ENCODE measurements at regions not wholly inside any gene's neighbourhood (a gene's known extent, or its start where the extent isn't known, plus 50 kb on each side); places are given as distances from the start of the nearest gene placed in this dataset.

DNA sequence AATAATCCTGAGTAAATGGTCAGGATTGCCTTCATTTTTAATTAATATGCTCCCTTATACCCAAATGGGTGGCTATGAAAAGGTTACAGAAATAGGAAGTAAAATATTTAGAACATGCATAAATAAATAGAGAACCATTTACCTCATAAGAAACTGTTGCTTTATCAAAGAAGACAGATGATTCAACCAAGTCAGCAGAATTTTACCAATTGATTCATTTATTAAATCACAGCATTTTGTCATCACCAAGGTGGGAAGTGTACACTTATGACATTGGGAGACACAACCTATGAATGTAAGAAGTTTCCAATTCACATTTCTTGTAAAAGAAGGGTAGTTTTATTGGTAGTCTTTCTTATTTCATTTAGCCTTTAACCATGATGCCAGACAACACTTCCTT, 870.3 kb upstream of the CHORDC1 start:
- Histone ChIP-seq H3K36me3 (replicated peaks; ENCODE audit: low read depth, low read length) (no peaks in the 10 kb centered on the region), H3K9me3 (ENCODE audit: insufficient read depth, low read length) (no peaks in the 10 kb centered on the region), H4K20me1 (ENCODE audit: insufficient read depth, low read length) (no peaks in the 10 kb centered on the region), H3K4me1 (ENCODE audit: low read length) (no peaks in the 10 kb centered on the region), H2AFZ (ENCODE audit: low read depth, low read length) (no peak overlapping the region), H3K4me3 (ENCODE audit: low read length) (no peak overlapping the region), H3K79me2 (ENCODE audit: low read length) (no peaks in the 10 kb centered on the region), H3K27me3 (ENCODE audit: low read depth, low read length) (no peaks in the 10 kb centered on the region), H3K9ac (ENCODE audit: low read length) (no peak overlapping the region), H3K4me2 (ENCODE audit: low read length) (no peak overlapping the region), H3K27ac (ENCODE audit: low read length) (no peak overlapping the region)
- TF ChIP-seq, protein P1, sequence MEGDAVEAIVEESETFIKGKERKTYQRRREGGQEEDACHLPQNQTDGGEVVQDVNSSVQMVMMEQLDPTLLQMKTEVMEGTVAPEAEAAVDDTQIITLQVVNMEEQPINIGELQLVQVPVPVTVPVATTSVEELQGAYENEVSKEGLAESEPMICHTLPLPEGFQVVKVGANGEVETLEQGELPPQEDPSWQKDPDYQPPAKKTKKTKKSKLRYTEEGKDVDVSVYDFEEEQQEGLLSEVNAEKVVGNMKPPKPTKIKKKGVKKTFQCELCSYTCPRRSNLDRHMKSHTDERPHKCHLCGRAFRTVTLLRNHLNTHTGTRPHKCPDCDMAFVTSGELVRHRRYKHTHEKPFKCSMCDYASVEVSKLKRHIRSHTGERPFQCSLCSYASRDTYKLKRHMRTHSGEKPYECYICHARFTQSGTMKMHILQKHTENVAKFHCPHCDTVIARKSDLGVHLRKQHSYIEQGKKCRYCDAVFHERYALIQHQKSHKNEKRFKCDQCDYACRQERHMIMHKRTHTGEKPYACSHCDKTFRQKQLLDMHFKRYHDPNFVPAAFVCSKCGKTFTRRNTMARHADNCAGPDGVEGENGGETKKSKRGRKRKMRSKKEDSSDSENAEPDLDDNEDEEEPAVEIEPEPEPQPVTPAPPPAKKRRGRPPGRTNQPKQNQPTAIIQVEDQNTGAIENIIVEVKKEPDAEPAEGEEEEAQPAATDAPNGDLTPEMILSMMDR (IDR thresholded peaks at IDR 0.05; ENCODE audit: low read depth, low read length): no peak
- no peak for TF ChIP-seq EZH2phosphoT487 (IDR thresholded peaks at IDR 0.05; ENCODE audit: low read depth)

DNA sequence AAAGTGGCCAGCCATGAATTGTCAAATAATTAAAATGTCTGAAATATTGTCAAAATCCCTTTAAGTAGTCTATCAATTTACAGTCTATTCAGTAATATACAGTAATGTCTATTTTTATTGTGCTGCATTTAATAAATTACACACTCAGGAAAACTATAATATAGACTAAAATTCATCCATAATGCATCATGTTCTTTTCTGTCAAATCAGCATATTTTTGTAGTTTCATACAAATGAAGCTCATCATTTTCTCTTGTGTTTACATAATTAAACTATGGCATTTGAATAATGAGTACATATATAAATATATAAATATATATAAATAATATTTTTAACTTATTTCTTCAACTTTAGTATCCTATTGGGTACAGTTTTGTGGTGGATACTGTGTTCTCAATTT, 868.7 kb upstream of the CHORDC1 start:
- TF ChIP-seq, protein P1 (IDR thresholded peaks at IDR 0.05; ENCODE audit: low read depth, low read length): no peak
- no peak for TF ChIP-seq EZH2phosphoT487 (IDR thresholded peaks at IDR 0.05; ENCODE audit: low read depth)

DNA sequence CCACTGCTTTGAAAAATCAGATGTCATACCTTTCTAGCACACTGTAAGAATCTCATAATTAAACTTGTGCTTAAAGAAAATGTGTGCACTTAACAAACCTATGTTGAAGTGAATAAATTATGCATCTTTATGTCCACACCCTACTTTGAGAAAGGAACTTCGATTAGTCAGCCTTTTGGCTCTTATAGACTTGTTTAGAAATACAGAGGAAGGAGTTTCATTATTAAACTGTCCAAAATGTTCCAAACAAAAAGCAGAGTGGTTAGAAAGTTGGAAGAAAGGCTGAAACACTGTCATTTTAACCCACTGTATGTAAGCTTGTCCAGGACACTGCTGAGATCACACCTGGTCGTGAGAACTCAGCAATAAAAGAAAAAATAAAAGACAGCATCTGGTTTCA, 863.2 kb upstream of the CHORDC1 start:
- TF ChIP-seq, protein P1 (IDR thresholded peaks at IDR 0.05; ENCODE audit: low read depth, low read length): no peak
- TF ChIP-seq EZH2phosphoT487 (IDR thresholded peaks at IDR 0.05; ENCODE audit: low read depth): no peak
- Histone ChIP-seq H3K27me3 (ENCODE audit: low read depth, low read length) (no peaks in the 10 kb centered on the region), H3K9ac (ENCODE audit: low read length) (no peak overlapping the region), H3K36me3 (replicated peaks; ENCODE audit: low read depth, low read length) (peaks cover 2% of the 10 kb centered on the region), H2AFZ (ENCODE audit: low read depth, low read length) (no peak overlapping the region), H3K4me3 (ENCODE audit: low read length) (no peak overlapping the region), H3K4me1 (ENCODE audit: low read length) (peaks cover 11% of the 10 kb centered on the region; the same call in 1 of the 2 replicates), H3K27ac (ENCODE audit: low read length) (no peak overlapping the region), H4K20me1 (ENCODE audit: insufficient read depth, low read length) (no peaks in the 10 kb centered on the region), H3K79me2 (ENCODE audit: low read length) (no peaks in the 10 kb centered on the region), H3K9me3 (ENCODE audit: insufficient read depth, low read length) (0 out of 2 replicates have a peak, but pooled peaks cover 3% of the 10 kb centered on the region), H3K4me2 (ENCODE audit: low read length) (no peak overlapping the region)

More for the DNA sequence above, 868.7 kb upstream of the CHORDC1 start:
- Histone ChIP-seq H2AFZ (ENCODE audit: low read depth, low read length) (no peak overlapping the region), H3K27ac (ENCODE audit: low read length) (no peak overlapping the region), H3K4me2 (ENCODE audit: low read length) (no peak overlapping the region), H3K4me3 (ENCODE audit: low read length) (no peak overlapping the region), H3K9me3 (ENCODE audit: insufficient read depth, low read length) (no peaks in the 10 kb centered on the region), H3K36me3 (replicated peaks; ENCODE audit: low read depth, low read length) (no peaks in the 10 kb centered on the region), H4K20me1 (ENCODE audit: insufficient read depth, low read length) (no peaks in the 10 kb centered on the region), H3K4me1 (ENCODE audit: low read length) (no peaks in the 10 kb centered on the region), H3K79me2 (ENCODE audit: low read length) (no peaks in the 10 kb centered on the region), H3K9ac (ENCODE audit: low read length) (no peak overlapping the region), H3K27me3 (ENCODE audit: low read depth, low read length) (no peaks in the 10 kb centered on the region)

DNA sequence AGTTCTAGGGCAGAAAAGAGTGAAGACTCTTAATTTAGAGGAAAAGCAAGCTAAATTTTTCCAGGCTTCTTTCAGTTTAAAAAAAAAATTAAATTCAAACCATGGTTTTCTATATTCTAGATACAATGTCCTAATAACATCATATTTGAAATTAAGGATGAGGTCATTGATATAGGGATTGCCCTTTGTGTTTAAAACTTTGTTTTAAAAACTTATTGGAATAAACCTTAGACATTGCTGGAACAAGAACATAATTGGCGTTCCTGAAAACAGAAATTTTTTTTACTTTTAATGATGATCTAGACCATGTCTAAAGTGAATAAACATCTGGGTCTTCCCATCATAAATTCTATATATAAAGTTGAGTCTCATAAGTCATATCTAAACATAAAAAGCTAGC, 859.4 kb upstream of the CHORDC1 start:
- H3K79me2 ChIP-seq (ENCODE audit: low read length): no peaks in the 10 kb centered on the region
- peaks cover 33% of the 10 kb centered on the region for H3K4me1 ChIP-seq (ENCODE audit: low read length)
- H3K9me3 ChIP-seq (ENCODE audit: insufficient read depth, low read length): 0 out of 2 replicates have a peak, but pooled peaks cover 3% of the 10 kb centered on the region
- H3K4me3 ChIP-seq (ENCODE audit: low read length): no peak overlapping the region
- peaks cover 6% of the 10 kb centered on the region for H3K36me3 ChIP-seq (replicated peaks; ENCODE audit: low read depth, low read length)
- no peak overlapping the region for H3K4me2 ChIP-seq (ENCODE audit: low read length)
- no peak overlapping the region for H3K27ac ChIP-seq (ENCODE audit: low read length)
- H3K9ac ChIP-seq (ENCODE audit: low read length): no peak overlapping the region
- H2AFZ ChIP-seq (ENCODE audit: low read depth, low read length): no peak overlapping the region
- no peak for TF ChIP-seq EZH2phosphoT487 (IDR thresholded peaks at IDR 0.05; ENCODE audit: low read depth)
- TF ChIP-seq, protein P1 (IDR thresholded peaks at IDR 0.05; ENCODE audit: low read depth, low read length): no peak
- no peaks in the 10 kb centered on the region for H4K20me1 ChIP-seq (ENCODE audit: insufficient read depth, low read length)
- H3K27me3 ChIP-seq (ENCODE audit: low read depth, low read length): no peaks in the 10 kb centered on the region
